HCT116 (cell line): ENCODE measurements at regions not wholly inside any gene's neighbourhood (a gene's known extent, or its start where the extent isn't known, plus 50 kb on each side); places are given as distances from the start of the nearest gene placed in this dataset.

Experiments
- ATAC-seq: fragments of 200-7000 bp; cut with Tn5 transposase; 2 replicates; pipeline ENCODE4 v1.9.1; 2020; ENCODE audit warnings: mild to moderate bottlenecking, moderate library complexity
- BruUV-seq: library from RNA; stranded (reverse); fragments of 400-500 nt; replicated peaks from 2 replicates; lab custom pipeline; 2021; lab: Mats Ljungman, UMichigan
- CTCF ChIA-PET: fragments of 300-600 bp; sonication (Branson Sonifier 250); formaldehyde crosslinking; loops from one replicate; lab custom pipeline; 2021; ENCODE audit warnings: antibody characterized with exemption; lab: Charles Lee
- POLR2A ChIA-PET: fragments of 300-600, 350-600 bp; sonication (Branson Sonifier 250); formaldehyde crosslinking; loops from one replicate; lab custom pipeline; 2021; ENCODE audit warnings: antibody characterized with exemption; lab: Charles Lee
- RAD21 ChIA-PET, 2 experiments: fragments of 300-600 bp; sonication (Branson Sonifier 250); formaldehyde crosslinking; loops; one replicate each; lab custom pipeline; 2023; ENCODE audit warnings: low total read pairs in 2 of 2; ENCODE audit not compliant: uncharacterized antibody in 2 of 2, unreplicated experiment in 2 of 2, low non-redundant PET in 1 of 2; lab: Charles Lee
- DNase-seq: peaks from one replicate; pipeline ENCODE4 v3.0.0-alpha.2; 2010; ENCODE audit warnings: low read depth, low spot score
- H2AFZ ChIP-seq: fragments of 200-600 bp; shearing (Covaris generic), sonication (generic); 2 replicates; pipeline ENCODE4 v1.6.1; 2017; ENCODE audit warnings: low read depth, mixed run types, mixed read lengths, antibody characterized with exemption, low read length; ENCODE audit not compliant: poor library complexity, severe bottlenecking
- H3K27ac ChIP-seq: 2 replicates; pipeline ENCODE4 v1.5.1; 2012; ENCODE audit warnings: low read depth, low read length
- H3K27me3 ChIP-seq: fragments of 200-600 bp; sonication (generic); 2 replicates; pipeline ENCODE4 v1.6.1; 2016; ENCODE audit warnings: mixed run types, low read length, mixed read lengths; ENCODE audit not compliant: insufficient read depth
- H3K36me3 ChIP-seq, 2 experiments: fragments of 200-500 bp in 1 of 2; fragments of 200-600 bp in 1 of 2; sonication (Bioruptor generic) in 1 of 2; sonication (generic) in 1 of 2; 2 replicates each; pipeline versions ENCODE4 v1.5.1 to v1.6.1; 2014 to 2016; ENCODE audit warnings: low read length in 2 of 2, inconsistent platforms in 1 of 2, mixed read lengths in 1 of 2, mixed run types in 1 of 2; ENCODE audit not compliant: insufficient read depth in 2 of 2, control insufficient read depth in 1 of 2
- H3K4me1 ChIP-seq, 2 experiments: fragments of 200-600 bp in 1 of 2; sonication (generic) in 1 of 2; 2 replicates each; pipeline versions ENCODE4 v1.5.1 to v1.6.1; 2012 to 2017; ENCODE audit warnings: low read length in 2 of 2, inconsistent platforms in 1 of 2, mild to moderate bottlenecking in 1 of 2, mixed read lengths in 1 of 2, mixed run types in 1 of 2, moderate library complexity in 1 of 2; ENCODE audit not compliant: insufficient read depth in 2 of 2, control insufficient read depth in 1 of 2
- H3K4me2 ChIP-seq: fragments of 200-600 bp; sonication (generic); 2 replicates; pipeline ENCODE4 v1.6.1; 2017; ENCODE audit warnings: mixed run types, low read length, mixed read lengths
- H3K4me3 ChIP-seq, 2 experiments: fragments of 200-600 bp in 1 of 2; sonication (generic) in 1 of 2; replicated peaks in 1 of 2; 2 replicates each; pipeline ENCODE4 v1.5.1; 2011 to 2016; ENCODE audit warnings: low read length in 2 of 2, control low read depth in 1 of 2, low read depth in 1 of 2, mild to moderate bottlenecking in 1 of 2, mixed read lengths in 1 of 2, mixed run types in 1 of 2
- H3K79me2 ChIP-seq: fragments of 200-600 bp; sonication (generic); 2 replicates; pipeline ENCODE4 v1.6.1; 2017; ENCODE audit warnings: mild to moderate bottlenecking, mixed run types, low read length, moderate library complexity, mixed read lengths; ENCODE audit not compliant: insufficient read depth
- H3K9ac ChIP-seq: fragments of 200-600 bp; sonication (generic); 2 replicates; pipeline ENCODE4 v1.6.1; 2016; ENCODE audit warnings: low read length, mixed read lengths
- H3K9me2 ChIP-seq: fragments of 200-600 bp; sonication (generic), shearing (Covaris generic); 2 replicates; pipeline ENCODE4 v1.6.1; 2017; ENCODE audit warnings: mixed run types, mild to moderate bottlenecking, moderate library complexity; ENCODE audit not compliant: insufficient read depth
- H3K9me3 ChIP-seq, 2 experiments: fragments of 200-500 bp in 1 of 2; fragments of 200-600 bp in 1 of 2; sonication (Bioruptor generic) in 1 of 2; sonication (generic) in 1 of 2; 2 replicates each; pipeline ENCODE4 v1.6.1; 2014 to 2017; ENCODE audit warnings: low read length in 2 of 2, mixed read lengths in 2 of 2, inconsistent platforms in 1 of 2, low read depth in 1 of 2, mild to moderate bottlenecking in 1 of 2, mixed run types in 1 of 2, moderate library complexity in 1 of 2; ENCODE audit not compliant: control insufficient read depth in 1 of 2, insufficient read depth in 1 of 2
- H4K20me1 ChIP-seq: fragments of 200-600 bp; sonication (generic), shearing (Covaris generic); 2 replicates; pipeline ENCODE4 v1.6.1; 2017; ENCODE audit warnings: mixed run types, mild to moderate bottlenecking, moderate library complexity; ENCODE audit not compliant: insufficient read depth
- ATF3 ChIP-seq: IDR thresholded peaks from 2 replicates; pipeline ENCODE4 v1.6.1; 2012
- CBX3 ChIP-seq: IDR thresholded peaks from 2 replicates; pipeline ENCODE4 v1.6.1; 2012; ENCODE audit warnings: low read depth
- CEBPB ChIP-seq: IDR thresholded peaks from 2 replicates; pipeline ENCODE4 v1.6.1; 2012; ENCODE audit warnings: low read depth
- EGR1 ChIP-seq: IDR thresholded peaks from 2 replicates; pipeline ENCODE4 v1.6.1; 2012; ENCODE audit warnings: low read depth
- REST ChIP-seq: IDR thresholded peaks from 2 replicates; pipeline ENCODE4 v1.6.1; 2012; ENCODE audit warnings: low read depth
- SIN3A ChIP-seq: IDR thresholded peaks from 2 replicates; pipeline ENCODE4 v1.6.1; 2012; ENCODE audit warnings: low read depth
- TCF7L2 ChIP-seq: IDR thresholded peaks from 2 replicates; pipeline ENCODE4 v1.7.0; 2011; ENCODE audit warnings: borderline replicate concordance, inconsistent platforms; ENCODE audit not compliant: insufficient read depth, insufficient read length; ENCODE audit errors: extremely low read depth
- ZFX ChIP-seq: fragments of 450-650 bp; IDR thresholded peaks from 2 replicates; pipeline ENCODE4 v1.6.1; 2017
- intact Hi-C: fragments of 100-400 bp; cut with micrococcal nuclease; formaldehyde crosslinking; loops from 2 replicates; pipeline ENCODE4 v1.10.0; 2022
- TF ChIP-seq, protein P1 (sequence below), 3 experiments: fragments of 200-600 bp in 1 of 3; sonication (generic) in 1 of 3; IDR thresholded peaks in 2 of 3; conservative IDR thresholded peaks in 1 of 3; 2 replicates each; pipeline ENCODE4 v1.5.1; 2012 to 2017; ENCODE audit warnings: low read depth in 2 of 3, low read length in 2 of 3, antibody characterized with exemption in 1 of 3, borderline replicate concordance in 1 of 3, control low read depth in 1 of 3, mild to moderate bottlenecking in 1 of 3, mixed read lengths in 1 of 3, mixed run types in 1 of 3, moderate library complexity in 1 of 3; ENCODE audit not compliant: insufficient read depth in 1 of 3
- TF ChIP-seq, protein P2 (sequence below): IDR thresholded peaks from 2 replicates; pipeline ENCODE4 v1.6.1; 2011; ENCODE audit warnings: mild to moderate bottlenecking, low read length, moderate library complexity; ENCODE audit not compliant: insufficient replicate concordance; ENCODE audit errors: extremely low read depth

DNA sequence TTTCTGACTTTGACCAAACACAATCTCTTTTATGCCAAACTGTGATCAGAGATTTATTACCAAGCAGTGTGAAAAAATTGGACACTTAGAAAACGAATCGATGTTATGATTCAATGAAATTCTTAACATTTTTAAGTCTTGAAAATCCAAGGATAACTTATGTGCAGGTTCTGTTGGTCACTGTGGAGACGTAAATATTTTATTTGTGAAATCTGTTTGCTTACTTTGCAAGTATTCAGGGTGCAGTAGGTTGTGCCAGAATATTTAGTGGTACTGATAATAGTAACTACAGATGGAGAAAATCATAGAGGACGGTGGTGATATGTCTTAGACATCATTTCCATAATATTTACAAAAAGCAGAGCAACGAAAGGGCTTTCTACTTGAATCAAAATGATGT is 97.3 kb downstream of the BMP2 start (continued):
- TF ChIP-seq, protein P1, sequence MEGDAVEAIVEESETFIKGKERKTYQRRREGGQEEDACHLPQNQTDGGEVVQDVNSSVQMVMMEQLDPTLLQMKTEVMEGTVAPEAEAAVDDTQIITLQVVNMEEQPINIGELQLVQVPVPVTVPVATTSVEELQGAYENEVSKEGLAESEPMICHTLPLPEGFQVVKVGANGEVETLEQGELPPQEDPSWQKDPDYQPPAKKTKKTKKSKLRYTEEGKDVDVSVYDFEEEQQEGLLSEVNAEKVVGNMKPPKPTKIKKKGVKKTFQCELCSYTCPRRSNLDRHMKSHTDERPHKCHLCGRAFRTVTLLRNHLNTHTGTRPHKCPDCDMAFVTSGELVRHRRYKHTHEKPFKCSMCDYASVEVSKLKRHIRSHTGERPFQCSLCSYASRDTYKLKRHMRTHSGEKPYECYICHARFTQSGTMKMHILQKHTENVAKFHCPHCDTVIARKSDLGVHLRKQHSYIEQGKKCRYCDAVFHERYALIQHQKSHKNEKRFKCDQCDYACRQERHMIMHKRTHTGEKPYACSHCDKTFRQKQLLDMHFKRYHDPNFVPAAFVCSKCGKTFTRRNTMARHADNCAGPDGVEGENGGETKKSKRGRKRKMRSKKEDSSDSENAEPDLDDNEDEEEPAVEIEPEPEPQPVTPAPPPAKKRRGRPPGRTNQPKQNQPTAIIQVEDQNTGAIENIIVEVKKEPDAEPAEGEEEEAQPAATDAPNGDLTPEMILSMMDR (IDR thresholded peaks at IDR 0.05 in 2 of 3, conservative IDR thresholded peaks at IDR 0.05 in 1 of 3; ENCODE audit: borderline replicate concordance in 1 of 3, insufficient read depth in 1 of 3, low read depth in 2 of 3, low read length in 2 of 3) = no peak
- TF ChIP-seq SIN3A (no peak), ATF3 (no peak), EGR1 (no peak), ZFX (no peak), TCF7L2 (no peak), CBX3 (no peak)

GRCh38 chr20:6866741-6867140 is 99.3 kb downstream of the BMP2 start:
- H4K20me1 ChIP-seq = no peaks in the 10 kb centered on the region
- ATAC-seq = no peak
- H3K9ac ChIP-seq = no peak overlapping the region
- H3K79me2 ChIP-seq = no peaks in the 10 kb centered on the region
- POLR2A ChIA-PET = no interaction called here
- CTCF ChIA-PET = no interaction called here
- H3K9me2 ChIP-seq = no peaks in the 10 kb centered on the region
- peaks cover 3 to 9% of the 10 kb centered on the region in 2 experiments; a peak in 1 of 4 replicates for H3K9me3 ChIP-seq
- no peaks in the 10 kb centered on the region for H3K4me1 ChIP-seq
- no peaks in the 10 kb centered on the region for H3K36me3 ChIP-seq
- no peak overlapping the region for H3K27ac ChIP-seq
- no peak overlapping the region for H2AFZ ChIP-seq
- intact Hi-C loops = no loop called here
- RAD21 ChIA-PET = no interaction called here
- H3K4me3 ChIP-seq = no peak overlapping the region
- H3K27me3 ChIP-seq = no peaks in the 10 kb centered on the region
- TF ChIP-seq, protein P1 (IDR thresholded peaks at IDR 0.05 in 2 of 3, conservative IDR thresholded peaks at IDR 0.05 in 1 of 3; ENCODE audit: borderline replicate concordance in 1 of 3, insufficient read depth in 1 of 3, low read depth in 2 of 3, low read length in 2 of 3) = no peak
- TF ChIP-seq, protein P2, sequence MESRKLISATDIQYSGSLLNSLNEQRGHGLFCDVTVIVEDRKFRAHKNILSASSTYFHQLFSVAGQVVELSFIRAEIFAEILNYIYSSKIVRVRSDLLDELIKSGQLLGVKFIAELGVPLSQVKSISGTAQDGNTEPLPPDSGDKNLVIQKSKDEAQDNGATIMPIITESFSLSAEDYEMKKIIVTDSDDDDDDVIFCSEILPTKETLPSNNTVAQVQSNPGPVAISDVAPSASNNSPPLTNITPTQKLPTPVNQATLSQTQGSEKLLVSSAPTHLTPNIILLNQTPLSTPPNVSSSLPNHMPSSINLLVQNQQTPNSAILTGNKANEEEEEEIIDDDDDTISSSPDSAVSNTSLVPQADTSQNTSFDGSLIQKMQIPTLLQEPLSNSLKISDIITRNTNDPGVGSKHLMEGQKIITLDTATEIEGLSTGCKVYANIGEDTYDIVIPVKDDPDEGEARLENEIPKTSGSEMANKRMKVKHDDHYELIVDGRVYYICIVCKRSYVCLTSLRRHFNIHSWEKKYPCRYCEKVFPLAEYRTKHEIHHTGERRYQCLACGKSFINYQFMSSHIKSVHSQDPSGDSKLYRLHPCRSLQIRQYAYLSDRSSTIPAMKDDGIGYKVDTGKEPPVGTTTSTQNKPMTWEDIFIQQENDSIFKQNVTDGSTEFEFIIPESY = no peak
- no peak for TF ChIP-seq CEBPB
- TF ChIP-seq EGR1 = no peak
- no peak for TF ChIP-seq ZFX
- TF ChIP-seq REST = no peak
- TF ChIP-seq, all 23 proteins: peak for 0
- DNase-seq = no peak
- no peak overlapping the region for H3K4me2 ChIP-seq
- no TSS peak for BruUV-seq
